ENCODE measurements at regions not wholly inside any gene's neighbourhood (a gene's known extent, or its start where the extent isn't known, plus 50 kb on each side); places are given as distances from the start of the nearest gene placed in this dataset.

DNA sequence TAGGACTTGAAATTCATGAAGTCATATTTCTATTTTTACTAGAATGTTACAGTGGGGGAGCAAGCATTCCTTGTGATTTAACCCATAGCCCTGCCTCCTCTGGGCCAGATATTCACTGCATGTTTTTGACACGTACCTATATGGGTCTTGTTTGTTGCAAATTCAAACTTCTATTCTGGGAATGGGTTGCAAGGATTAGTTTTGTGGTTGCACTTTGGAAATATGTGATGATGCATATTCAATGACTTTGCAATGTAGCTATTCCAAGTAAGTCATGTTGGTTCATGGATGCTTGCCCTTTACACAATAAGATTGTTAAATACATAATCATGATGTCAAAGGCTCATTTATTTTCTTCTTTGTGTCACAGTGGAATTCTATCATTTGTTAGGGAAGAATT is 440.8 kb downstream of the TDRD3 start (continued):
- TF ChIP-seq, protein P1, sequence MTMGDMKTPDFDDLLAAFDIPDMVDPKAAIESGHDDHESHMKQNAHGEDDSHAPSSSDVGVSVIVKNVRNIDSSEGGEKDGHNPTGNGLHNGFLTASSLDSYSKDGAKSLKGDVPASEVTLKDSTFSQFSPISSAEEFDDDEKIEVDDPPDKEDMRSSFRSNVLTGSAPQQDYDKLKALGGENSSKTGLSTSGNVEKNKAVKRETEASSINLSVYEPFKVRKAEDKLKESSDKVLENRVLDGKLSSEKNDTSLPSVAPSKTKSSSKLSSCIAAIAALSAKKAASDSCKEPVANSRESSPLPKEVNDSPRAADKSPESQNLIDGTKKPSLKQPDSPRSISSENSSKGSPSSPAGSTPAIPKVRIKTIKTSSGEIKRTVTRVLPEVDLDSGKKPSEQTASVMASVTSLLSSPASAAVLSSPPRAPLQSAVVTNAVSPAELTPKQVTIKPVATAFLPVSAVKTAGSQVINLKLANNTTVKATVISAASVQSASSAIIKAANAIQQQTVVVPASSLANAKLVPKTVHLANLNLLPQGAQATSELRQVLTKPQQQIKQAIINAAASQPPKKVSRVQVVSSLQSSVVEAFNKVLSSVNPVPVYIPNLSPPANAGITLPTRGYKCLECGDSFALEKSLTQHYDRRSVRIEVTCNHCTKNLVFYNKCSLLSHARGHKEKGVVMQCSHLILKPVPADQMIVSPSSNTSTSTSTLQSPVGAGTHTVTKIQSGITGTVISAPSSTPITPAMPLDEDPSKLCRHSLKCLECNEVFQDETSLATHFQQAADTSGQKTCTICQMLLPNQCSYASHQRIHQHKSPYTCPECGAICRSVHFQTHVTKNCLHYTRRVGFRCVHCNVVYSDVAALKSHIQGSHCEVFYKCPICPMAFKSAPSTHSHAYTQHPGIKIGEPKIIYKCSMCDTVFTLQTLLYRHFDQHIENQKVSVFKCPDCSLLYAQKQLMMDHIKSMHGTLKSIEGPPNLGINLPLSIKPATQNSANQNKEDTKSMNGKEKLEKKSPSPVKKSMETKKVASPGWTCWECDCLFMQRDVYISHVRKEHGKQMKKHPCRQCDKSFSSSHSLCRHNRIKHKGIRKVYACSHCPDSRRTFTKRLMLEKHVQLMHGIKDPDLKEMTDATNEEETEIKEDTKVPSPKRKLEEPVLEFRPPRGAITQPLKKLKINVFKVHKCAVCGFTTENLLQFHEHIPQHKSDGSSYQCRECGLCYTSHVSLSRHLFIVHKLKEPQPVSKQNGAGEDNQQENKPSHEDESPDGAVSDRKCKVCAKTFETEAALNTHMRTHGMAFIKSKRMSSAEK (CRISPR knock-in tag; IDR thresholded peaks at IDR 0.05; ENCODE audit: borderline replicate concordance), result no peak
- TF ChIP-seq NFYB (CRISPR knock-in tag; conservative IDR thresholded peaks at IDR 0.05; ENCODE audit: low read depth) (no peak), JAZF1 (CRISPR knock-in tag; IDR thresholded peaks at IDR 0.05) (no peak), PRRX2 (CRISPR knock-in tag; IDR thresholded peaks at IDR 0.05) (no peak)
- TF ChIP-seq, protein P2, sequence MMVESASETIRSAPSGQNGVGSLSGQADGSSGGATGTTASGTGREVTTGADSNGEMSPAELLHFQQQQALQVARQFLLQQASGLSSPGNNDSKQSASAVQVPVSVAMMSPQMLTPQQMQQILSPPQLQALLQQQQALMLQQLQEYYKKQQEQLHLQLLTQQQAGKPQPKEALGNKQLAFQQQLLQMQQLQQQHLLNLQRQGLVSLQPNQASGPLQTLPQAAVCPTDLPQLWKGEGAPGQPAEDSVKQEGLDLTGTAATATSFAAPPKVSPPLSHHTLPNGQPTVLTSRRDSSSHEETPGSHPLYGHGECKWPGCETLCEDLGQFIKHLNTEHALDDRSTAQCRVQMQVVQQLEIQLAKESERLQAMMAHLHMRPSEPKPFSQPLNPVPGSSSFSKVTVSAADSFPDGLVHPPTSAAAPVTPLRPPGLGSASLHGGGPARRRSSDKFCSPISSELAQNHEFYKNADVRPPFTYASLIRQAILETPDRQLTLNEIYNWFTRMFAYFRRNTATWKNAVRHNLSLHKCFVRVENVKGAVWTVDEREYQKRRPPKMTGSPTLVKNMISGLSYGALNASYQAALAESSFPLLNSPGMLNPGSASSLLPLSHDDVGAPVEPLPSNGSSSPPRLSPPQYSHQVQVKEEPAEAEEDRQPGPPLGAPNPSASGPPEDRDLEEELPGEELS (CRISPR knock-in tag; IDR thresholded peaks at IDR 0.05), result no peak

DNA sequence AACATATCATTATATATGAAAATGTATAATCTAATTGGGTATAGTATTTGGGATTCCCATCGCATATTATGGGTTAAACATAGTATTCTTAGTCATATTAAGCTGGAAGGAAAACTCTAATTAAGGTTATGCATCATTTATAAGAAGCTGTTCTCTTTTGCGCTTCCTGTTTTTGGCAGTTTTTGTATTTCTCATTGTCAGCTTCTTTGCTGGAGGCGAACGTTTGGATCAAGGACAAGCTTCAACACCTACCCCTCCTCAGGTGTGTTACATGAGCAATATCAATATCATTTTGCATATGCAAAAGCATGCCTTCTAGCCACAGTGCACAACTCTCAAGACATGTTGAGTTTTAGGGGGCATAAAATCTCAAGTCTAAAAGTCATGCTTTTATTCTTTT is 439.8 kb downstream of the TDRD3 start:
- no peak overlapping the region for H3K27ac Mint-ChIP-seq
- no peak for TF ChIP-seq MXD4 (CRISPR knock-in tag; IDR thresholded peaks at IDR 0.05; ENCODE audit: borderline replicate concordance)
- TF ChIP-seq, protein P3, sequence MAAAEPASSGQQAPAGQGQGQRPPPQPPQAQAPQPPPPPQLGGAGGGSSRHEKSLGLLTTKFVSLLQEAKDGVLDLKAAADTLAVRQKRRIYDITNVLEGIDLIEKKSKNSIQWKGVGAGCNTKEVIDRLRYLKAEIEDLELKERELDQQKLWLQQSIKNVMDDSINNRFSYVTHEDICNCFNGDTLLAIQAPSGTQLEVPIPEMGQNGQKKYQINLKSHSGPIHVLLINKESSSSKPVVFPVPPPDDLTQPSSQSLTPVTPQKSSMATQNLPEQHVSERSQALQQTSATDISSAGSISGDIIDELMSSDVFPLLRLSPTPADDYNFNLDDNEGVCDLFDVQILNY (CRISPR knock-in tag; IDR thresholded peaks at IDR 0.05), result no peak
- TF ChIP-seq, protein P2 (CRISPR knock-in tag; IDR thresholded peaks at IDR 0.05), result no peak
- TF ChIP-seq, protein P4, sequence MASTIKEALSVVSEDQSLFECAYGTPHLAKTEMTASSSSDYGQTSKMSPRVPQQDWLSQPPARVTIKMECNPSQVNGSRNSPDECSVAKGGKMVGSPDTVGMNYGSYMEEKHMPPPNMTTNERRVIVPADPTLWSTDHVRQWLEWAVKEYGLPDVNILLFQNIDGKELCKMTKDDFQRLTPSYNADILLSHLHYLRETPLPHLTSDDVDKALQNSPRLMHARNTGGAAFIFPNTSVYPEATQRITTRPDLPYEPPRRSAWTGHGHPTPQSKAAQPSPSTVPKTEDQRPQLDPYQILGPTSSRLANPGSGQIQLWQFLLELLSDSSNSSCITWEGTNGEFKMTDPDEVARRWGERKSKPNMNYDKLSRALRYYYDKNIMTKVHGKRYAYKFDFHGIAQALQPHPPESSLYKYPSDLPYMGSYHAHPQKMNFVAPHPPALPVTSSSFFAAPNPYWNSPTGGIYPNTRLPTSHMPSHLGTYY (CRISPR knock-in tag; IDR thresholded peaks at IDR 0.05), result no peak
- TF ChIP-seq, protein P5, sequence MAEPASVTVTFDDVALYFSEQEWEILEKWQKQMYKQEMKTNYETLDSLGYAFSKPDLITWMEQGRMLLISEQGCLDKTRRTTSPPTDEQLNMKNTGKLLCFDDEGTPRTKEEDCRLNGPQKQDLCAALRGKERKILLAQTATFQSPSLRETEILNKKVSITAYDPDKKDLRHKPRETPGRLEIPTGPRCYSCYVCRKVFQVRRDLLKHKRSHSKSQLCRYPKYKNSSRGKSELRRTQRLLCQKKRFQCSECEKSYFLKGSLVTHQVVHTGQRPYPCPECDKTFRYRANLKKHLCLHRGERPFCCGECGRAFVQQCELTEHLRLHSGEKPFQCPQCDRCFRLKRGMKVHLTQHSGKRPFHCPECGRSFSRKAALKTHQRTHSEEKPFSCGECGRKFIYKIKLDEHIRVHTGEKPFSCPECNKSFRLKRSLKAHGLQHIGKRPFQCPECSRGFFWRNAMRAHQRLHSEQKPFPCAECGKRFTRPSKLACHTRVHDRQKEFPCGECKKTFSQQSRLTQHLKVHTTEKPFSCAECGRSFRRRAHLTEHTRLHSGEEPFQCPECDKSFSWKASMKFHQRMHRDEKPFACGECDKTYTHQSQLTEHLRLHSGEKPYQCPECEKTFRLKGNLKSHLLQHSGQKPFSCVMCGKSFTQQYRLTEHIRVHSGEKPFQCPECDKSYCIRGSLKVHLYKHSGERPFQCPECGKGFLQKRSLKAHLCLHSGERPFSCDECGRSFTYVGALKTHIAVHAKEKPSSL (CRISPR knock-in tag; conservative IDR thresholded peaks at IDR 0.05), result no peak
- no peak for TF ChIP-seq NFATC4 (CRISPR knock-in tag; IDR thresholded peaks at IDR 0.05)
- no peak for TF ChIP-seq ZNF671 (CRISPR knock-in tag; IDR thresholded peaks at IDR 0.05)
- TF ChIP-seq, protein P6, sequence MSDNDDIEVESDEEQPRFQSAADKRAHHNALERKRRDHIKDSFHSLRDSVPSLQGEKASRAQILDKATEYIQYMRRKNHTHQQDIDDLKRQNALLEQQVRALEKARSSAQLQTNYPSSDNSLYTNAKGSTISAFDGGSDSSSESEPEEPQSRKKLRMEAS (CRISPR knock-in tag; IDR thresholded peaks at IDR 0.05), result no peak
- no peak for TF ChIP-seq TP53 (CRISPR knock-in tag; IDR thresholded peaks at IDR 0.05)
- TF ChIP-seq, protein P7, sequence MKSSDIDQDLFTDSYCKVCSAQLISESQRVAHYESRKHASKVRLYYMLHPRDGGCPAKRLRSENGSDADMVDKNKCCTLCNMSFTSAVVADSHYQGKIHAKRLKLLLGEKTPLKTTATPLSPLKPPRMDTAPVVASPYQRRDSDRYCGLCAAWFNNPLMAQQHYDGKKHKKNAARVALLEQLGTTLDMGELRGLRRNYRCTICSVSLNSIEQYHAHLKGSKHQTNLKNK (CRISPR knock-in tag; IDR thresholded peaks at IDR 0.05), result no peak
- TF ChIP-seq, protein P8, sequence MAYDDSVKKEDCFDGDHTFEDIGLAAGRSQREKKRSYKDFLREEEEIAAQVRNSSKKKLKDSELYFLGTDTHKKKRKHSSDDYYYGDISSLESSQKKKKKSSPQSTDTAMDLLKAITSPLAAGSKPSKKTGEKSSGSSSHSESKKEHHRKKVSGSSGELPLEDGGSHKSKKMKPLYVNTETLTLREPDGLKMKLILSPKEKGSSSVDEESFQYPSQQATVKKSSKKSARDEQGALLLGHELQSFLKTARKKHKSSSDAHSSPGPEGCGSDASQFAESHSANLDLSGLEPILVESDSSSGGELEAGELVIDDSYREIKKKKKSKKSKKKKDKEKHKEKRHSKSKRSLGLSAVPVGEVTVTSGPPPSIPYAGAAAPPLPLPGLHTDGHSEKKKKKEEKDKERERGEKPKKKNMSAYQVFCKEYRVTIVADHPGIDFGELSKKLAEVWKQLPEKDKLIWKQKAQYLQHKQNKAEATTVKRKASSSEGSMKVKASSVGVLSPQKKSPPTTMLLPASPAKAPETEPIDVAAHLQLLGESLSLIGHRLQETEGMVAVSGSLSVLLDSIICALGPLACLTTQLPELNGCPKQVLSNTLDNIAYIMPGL (CRISPR knock-in tag; IDR thresholded peaks at IDR 0.05), result no peak
- TF ChIP-seq NR2C2 (CRISPR knock-in tag; IDR thresholded peaks at IDR 0.05), result no peak
- TF ChIP-seq ATF1 (CRISPR knock-in tag; IDR thresholded peaks at IDR 0.05), result no peak
- TF ChIP-seq MYBL2 (CRISPR knock-in tag; IDR thresholded peaks at IDR 0.05), result no peak
- TF ChIP-seq CREB1 (CRISPR knock-in tag; IDR thresholded peaks at IDR 0.05), result no peak
- DNase-seq (ENCODE audit: low spot score) (no peak), ATAC-seq (no peak)
- ChIA-PET CTCF (no interaction called here), POLR2A (no interaction called here)
- peaks cover 17% of the 10 kb centered on the region for H3K9me3 Mint-ChIP-seq
- H3K4me3 Mint-ChIP-seq, result no peak overlapping the region
- H3K36me3 Mint-ChIP-seq, result peaks cover 13% of the 10 kb centered on the region
- H3K27me3 Mint-ChIP-seq (ENCODE audit: low read depth), result no peaks in the 10 kb centered on the region
- no peaks in the 10 kb centered on the region for H3K4me1 Mint-ChIP-seq

Data from WTC11 (cell line).